ENCODE measurements at regions not wholly inside any gene's neighbourhood (a gene's known extent, or its start where the extent isn't known, plus 50 kb on each side); places are given as distances from the start of the nearest gene placed in this dataset.

- DNase-seq (ENCODE audit: low spot score) = no peak
Measured at GRCh38 chr13:86946734-86947133, 724.4 kb upstream of the SLITRK5 start.

GRCh38 chr13:86954341-86954740 lies 716.8 kb upstream of the SLITRK5 start:
- no peak for DNase-seq (ENCODE audit: low spot score)

- no peak for DNase-seq (ENCODE audit: low spot score)
Measured at GRCh38 chr13:86960876-86961275, 710.3 kb upstream of the SLITRK5 start.

- DNase-seq (ENCODE audit: low spot score) = no peak
Measured at GRCh38 chr13:86974251-86974994, 696.7 kb upstream of the SLITRK5 start.

- no peak for DNase-seq (ENCODE audit: low spot score)
Measured at GRCh38 chr13:86974995-86975328, 696.2 kb upstream of the SLITRK5 start.

- DNase-seq (ENCODE audit: low spot score) = no peak
Measured at GRCh38 chr13:86976521-86977324, 694.4 kb upstream of the SLITRK5 start.

- DNase-seq (ENCODE audit: low spot score) = no peak
Measured at GRCh38 chr13:86986448-86986847, 684.7 kb upstream of the SLITRK5 start.

- DNase-seq (ENCODE audit: low spot score) = no peak
Measured at GRCh38 chr13:86992251-86992650, 678.9 kb upstream of the SLITRK5 start.

GRCh38 chr13:87003265-87003664 lies 667.9 kb upstream of the SLITRK5 start:
- no peak for DNase-seq (ENCODE audit: low spot score)

GRCh38 chr13:87005511-87005910 lies 665.7 kb upstream of the SLITRK5 start:
- no peak for DNase-seq (ENCODE audit: low spot score)

GRCh38 chr13:87035526-87035925 lies 635.6 kb upstream of the SLITRK5 start:
- no peak for DNase-seq (ENCODE audit: low spot score)

GRCh38 chr13:87042946-87043345 lies 628.2 kb upstream of the SLITRK5 start:
- DNase-seq (ENCODE audit: low spot score) = no peak

GRCh38 chr13:87052731-87053130 lies 618.4 kb upstream of the SLITRK5 start:
- DNase-seq (ENCODE audit: low spot score) = no peak

GRCh38 chr13:87057807-87058520 lies 613.2 kb upstream of the SLITRK5 start:
- no peak for DNase-seq (ENCODE audit: low spot score)

- no peak for DNase-seq (ENCODE audit: low spot score)
Measured at GRCh38 chr13:87058786-87059329, 612.3 kb upstream of the SLITRK5 start.

GRCh38 chr13:87078947-87079795 lies 592.0 kb upstream of the SLITRK5 start:
- DNase-seq (ENCODE audit: low spot score) = no peak

- DNase-seq (ENCODE audit: low spot score) = no peak
Measured at GRCh38 chr13:87080100-87080779, 590.9 kb upstream of the SLITRK5 start.

GRCh38 chr13:87084192-87084591 lies 587.0 kb upstream of the SLITRK5 start:
- no peak for DNase-seq (ENCODE audit: low spot score)

- no peak for DNase-seq (ENCODE audit: low spot score)
Measured at GRCh38 chr13:87087741-87088140, 583.4 kb upstream of the SLITRK5 start.

GRCh38 chr13:87089391-87089790 lies 581.8 kb upstream of the SLITRK5 start:
- DNase-seq (ENCODE audit: low spot score) = no peak

- DNase-seq (ENCODE audit: low spot score) = no peak
Measured at GRCh38 chr13:87093399-87093798, 577.8 kb upstream of the SLITRK5 start.
